Lung (tissue), 11 donors: ENCODE measurements at regions not wholly inside any gene's neighbourhood (a gene's known extent, or its start where the extent isn't known, plus 50 kb on each side); places are given as distances from the start of the nearest gene placed in this dataset.
A peak's percentile ranks its signal among the peaks of the same experiment; 100 is the strongest.

Experiments
- ATAC-seq: fragments of 200-7000 bp; cut with Tn5 transposase; one replicate; pipeline ENCODE4 v1.9.1; 2020; ENCODE audit warnings: moderate number of reproducible peaks; ENCODE audit not compliant: insufficient read depth, low FRiP score
- DNase-seq, 3 donors: peaks; one replicate each; pipeline ENCODE4 v3.0.0-alpha.2; 2013 to 2017
- H3K27ac ChIP-seq, 2 donors: one replicate each; pipeline ENCODE4 v1.5.1; 2013; ENCODE audit warnings: mild to moderate bottlenecking in 2 of 2, moderate library complexity in 2 of 2, control low read depth in 1 of 2, inconsistent platforms in 1 of 2, low read depth in 1 of 2, low read length in 1 of 2
- H3K27me3 ChIP-seq, 3 donors: one replicate each; pipeline ENCODE4 v1.5.1; 2013; ENCODE audit warnings: low read length in 2 of 3; ENCODE audit not compliant: control insufficient read depth in 3 of 3, insufficient read depth in 3 of 3
- H3K36me3 ChIP-seq, 4 donors: one replicate each; pipeline ENCODE4 v1.5.1; 2013; ENCODE audit warnings: low read length in 4 of 4, mild to moderate bottlenecking in 1 of 4, moderate library complexity in 1 of 4; ENCODE audit not compliant: control insufficient read depth in 4 of 4, insufficient read depth in 4 of 4
- H3K4me1 ChIP-seq, 5 donors: one replicate each; pipeline ENCODE4 v1.5.1; 2013; ENCODE audit warnings: low read length in 5 of 5, mild to moderate bottlenecking in 2 of 5, moderate library complexity in 1 of 5; ENCODE audit not compliant: control insufficient read depth in 5 of 5, insufficient read depth in 5 of 5
- H3K4me3 ChIP-seq: one replicate; pipeline ENCODE4 v1.5.1; 2013; ENCODE audit warnings: mild to moderate bottlenecking, control low read depth, moderate library complexity
- H3K9ac ChIP-seq, 2 donors: one replicate each; pipeline ENCODE4 v1.5.1; 2013; ENCODE audit warnings: low read length in 2 of 2, control low read depth in 1 of 2; ENCODE audit not compliant: insufficient read depth in 1 of 2
- H3K9me3 ChIP-seq, 4 donors: one replicate each; pipeline ENCODE4 v1.5.1; 2013; ENCODE audit warnings: low read length in 3 of 4, mild to moderate bottlenecking in 1 of 4, moderate library complexity in 1 of 4; ENCODE audit not compliant: control insufficient read depth in 4 of 4, insufficient read depth in 3 of 4
- WGBS, 2 donors: extraction: QIAGEN DNeasy Blood & Tissue Kit; methylation state at CpG; one replicate each; pipeline ENCODE4 v1.1.7; 2013; 5-methylcytosine and 5-hydroxymethylcytosine counted together
- TF ChIP-seq, protein P1 (sequence below): IDR thresholded peaks from 2 replicates; pipeline ENCODE4 v1.5.1; 2012; ENCODE audit warnings: mild to moderate bottlenecking; ENCODE audit errors: control extremely low read depth, extremely low read depth
- donor health status: control.
- donor health status: control.
- donor health status: Bipolar disorder and iron deficiency.
- donor health status: healthy.
- donor health status: DM: yes; HTN: yes; CAD: no.

DNA sequence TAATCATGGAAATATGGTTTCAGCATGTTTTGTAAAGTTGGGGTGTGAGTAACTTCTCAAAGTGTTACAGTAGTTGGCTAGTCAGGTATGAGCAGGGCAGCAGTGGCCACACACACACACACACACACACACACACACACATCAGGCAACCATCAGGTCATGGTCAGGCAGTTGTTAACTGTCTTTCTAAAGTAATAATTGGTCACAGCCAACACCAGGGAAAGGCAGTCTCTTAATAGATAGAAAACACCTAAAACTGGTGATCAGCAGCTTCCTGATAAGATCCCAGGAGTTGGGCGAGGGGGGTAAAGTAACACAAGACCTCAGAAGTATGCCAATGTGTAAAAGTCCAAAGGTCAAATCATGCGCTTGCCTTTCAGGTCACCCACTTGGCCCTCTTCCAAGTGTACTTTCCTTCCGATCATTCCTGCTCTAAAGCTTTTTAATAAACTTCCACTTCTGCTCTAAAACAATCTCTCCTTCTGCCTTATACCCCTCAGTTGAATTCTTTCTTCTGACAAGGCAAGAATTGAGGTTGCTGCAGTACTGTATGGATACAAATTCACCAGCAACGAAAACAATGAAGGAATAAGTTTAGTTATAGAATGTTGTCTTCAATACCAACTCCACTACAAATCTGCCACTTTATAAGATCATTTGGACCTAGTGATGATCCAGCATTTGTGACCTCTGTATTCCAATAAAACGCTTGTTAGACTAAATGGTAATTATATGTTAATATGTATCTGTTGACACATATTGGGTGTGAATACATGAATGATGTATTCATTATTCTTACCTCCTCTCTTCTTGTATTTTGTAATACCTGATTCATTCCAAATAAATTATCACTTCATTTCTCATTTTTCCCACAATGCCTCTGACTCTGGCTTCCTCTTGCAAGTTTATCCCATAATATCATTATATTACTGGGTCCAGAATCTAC lies 254.3 kb downstream of the METTL4 start:
- TF ChIP-seq, protein P1, sequence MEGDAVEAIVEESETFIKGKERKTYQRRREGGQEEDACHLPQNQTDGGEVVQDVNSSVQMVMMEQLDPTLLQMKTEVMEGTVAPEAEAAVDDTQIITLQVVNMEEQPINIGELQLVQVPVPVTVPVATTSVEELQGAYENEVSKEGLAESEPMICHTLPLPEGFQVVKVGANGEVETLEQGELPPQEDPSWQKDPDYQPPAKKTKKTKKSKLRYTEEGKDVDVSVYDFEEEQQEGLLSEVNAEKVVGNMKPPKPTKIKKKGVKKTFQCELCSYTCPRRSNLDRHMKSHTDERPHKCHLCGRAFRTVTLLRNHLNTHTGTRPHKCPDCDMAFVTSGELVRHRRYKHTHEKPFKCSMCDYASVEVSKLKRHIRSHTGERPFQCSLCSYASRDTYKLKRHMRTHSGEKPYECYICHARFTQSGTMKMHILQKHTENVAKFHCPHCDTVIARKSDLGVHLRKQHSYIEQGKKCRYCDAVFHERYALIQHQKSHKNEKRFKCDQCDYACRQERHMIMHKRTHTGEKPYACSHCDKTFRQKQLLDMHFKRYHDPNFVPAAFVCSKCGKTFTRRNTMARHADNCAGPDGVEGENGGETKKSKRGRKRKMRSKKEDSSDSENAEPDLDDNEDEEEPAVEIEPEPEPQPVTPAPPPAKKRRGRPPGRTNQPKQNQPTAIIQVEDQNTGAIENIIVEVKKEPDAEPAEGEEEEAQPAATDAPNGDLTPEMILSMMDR = no peak
- Histone ChIP-seq H3K36me3 (no peaks in the 10 kb centered on the region), H3K9me3 (peaks cover 0 to 2% (median 2%) of the 10 kb centered on the region in 4 donors), H3K4me1 (no peaks in the 10 kb centered on the region), H3K9ac (no peak overlapping the region), H3K4me3 (no peak overlapping the region), H3K27ac (no peak overlapping the region), H3K27me3 (peaks cover 0 to 10% (median 0%) of the 10 kb centered on the region in 3 donors)
- ATAC-seq (no peak), DNase-seq (peak in 1 of 3 donors; percentile 7)
- 43 to 68% methylated on average over 5 of the region's 5 CpGs for WGBS, 2 donors

GRCh38 chr18:2324459-2324858 lies 246.8 kb downstream of the METTL4 start:
- ATAC-seq (no peak), DNase-seq (no peak)
- no peak overlapping the region for H3K9ac ChIP-seq
- TF ChIP-seq, protein P1 = no peak
- no peaks in the 10 kb centered on the region for H3K4me1 ChIP-seq
- H3K4me3 ChIP-seq = no peak overlapping the region
- H3K27me3 ChIP-seq = no peaks in the 10 kb centered on the region
- H3K36me3 ChIP-seq = no peaks in the 10 kb centered on the region
- H3K27ac ChIP-seq = no peak overlapping the region
- H3K9me3 ChIP-seq = peaks cover 0 to 2% (median 2%) of the 10 kb centered on the region in 4 donors

GRCh38 chr18:2325308-2325849 lies 245.9 kb downstream of the METTL4 start:
- no peak for ATAC-seq

More at GRCh38 chr18:2325308-2325849, 245.9 kb downstream of the METTL4 start:
- Histone ChIP-seq H3K27ac (no peak overlapping the region), H3K4me3 (no peak overlapping the region), H3K36me3 (no peaks in the 10 kb centered on the region), H3K9me3 (no peaks in the 10 kb centered on the region), H3K4me1 (no peaks in the 10 kb centered on the region), H3K9ac (no peak overlapping the region), H3K27me3 (no peaks in the 10 kb centered on the region)
- TF ChIP-seq, protein P1 = no peak
- peak in 1 of 3 donors; percentile 12 for DNase-seq
- WGBS, 2 donors = 58 to 63% methylated on average over 4 of the region's 4 CpGs
